ENCODE measurements at regions not wholly inside any gene's neighbourhood (a gene's known extent, or its start where the extent isn't known, plus 50 kb on each side); places are given as distances from the start of the nearest gene placed in this dataset.
"Not testable (repeated sequence)": the region's sequence is repeated elsewhere in the genome, so short reads cannot be mapped to it uniquely, and the experiment has no call there.

DNA sequence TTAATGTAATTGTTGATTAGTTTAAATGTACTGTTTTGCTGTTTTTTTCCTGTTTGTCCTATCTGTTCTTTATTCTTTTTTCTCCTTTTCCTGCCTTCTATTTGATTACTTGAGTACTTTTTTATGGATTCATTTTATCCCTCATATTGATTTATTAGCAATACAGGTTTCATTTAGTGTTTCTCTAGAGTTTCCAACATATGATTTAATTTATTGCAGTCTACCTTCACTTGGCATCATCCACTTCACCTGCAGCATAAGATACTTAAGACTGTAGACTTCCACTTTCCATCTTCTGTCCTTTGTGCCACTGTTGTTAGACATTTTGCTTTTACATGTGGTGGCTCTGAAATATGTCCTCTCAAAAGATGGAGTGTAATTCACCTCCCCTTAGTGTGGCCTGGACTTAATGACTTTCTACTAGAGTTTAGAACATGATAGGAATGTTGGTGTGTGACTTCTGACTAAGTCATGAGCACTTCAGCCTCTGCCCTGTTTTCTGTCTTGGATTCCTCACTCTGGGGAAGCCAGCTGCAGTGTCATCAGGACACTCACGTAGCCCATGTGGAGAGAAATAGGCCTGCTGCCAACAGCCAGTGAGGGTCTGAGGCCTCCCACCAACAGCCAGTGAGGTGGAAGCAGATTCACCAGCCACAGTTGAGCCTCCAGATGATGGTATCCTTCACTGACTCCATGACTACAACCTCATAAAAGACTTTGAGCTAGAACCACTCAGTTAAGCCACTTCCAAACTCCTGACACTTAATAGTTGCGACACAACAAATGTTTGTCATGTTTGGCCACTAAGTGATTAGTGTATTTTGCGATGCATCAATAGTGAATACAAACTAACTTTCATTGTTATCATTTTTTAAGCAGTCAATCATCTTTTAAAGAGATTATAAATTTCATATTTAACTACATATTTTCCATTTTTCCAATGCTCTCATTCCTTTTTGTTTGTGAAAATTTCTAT lies 643.5 kb upstream of the DPP6 start:
- DNase-seq (ENCODE audit: low spot score) = no peak

DNA sequence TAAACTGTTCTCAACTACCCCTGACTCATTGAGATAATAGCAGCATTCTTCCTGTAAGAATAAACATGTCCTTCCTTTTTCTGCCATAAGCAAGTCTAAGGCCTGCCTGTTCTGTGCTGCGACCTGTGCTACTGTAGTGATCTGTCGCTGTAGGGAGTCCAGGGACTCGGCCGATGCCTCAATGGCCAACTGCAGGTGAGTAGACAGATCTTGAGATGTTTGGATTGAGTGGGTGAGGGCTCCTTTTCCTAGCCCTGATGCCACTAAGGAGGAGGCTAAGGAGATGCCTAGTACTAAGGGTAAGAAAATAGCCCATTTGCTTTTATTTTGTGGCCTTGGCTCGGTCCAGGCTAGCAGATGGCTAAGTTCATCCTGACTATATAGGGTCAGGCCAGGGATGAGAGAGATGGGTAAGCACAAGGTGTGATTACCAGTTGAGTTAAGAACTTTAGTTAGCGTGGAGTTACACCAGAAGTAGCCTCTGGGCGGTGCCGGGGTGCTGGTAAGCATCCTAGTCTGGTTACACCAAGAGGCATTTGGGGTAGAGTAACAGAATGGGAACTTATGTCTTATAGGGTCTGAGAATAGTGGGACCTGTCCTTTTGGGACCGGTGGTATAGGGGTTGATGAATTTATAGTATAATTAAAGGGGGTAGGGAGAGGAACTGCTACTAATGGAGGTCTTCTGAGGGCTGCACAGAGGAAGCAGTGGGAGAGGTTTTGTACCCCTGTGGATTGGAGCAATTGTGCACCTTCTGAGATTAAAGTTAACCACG lies 642.4 kb upstream of the DPP6 start:
- not testable (repeated sequence) for DNase-seq (ENCODE audit: low spot score)

DNA sequence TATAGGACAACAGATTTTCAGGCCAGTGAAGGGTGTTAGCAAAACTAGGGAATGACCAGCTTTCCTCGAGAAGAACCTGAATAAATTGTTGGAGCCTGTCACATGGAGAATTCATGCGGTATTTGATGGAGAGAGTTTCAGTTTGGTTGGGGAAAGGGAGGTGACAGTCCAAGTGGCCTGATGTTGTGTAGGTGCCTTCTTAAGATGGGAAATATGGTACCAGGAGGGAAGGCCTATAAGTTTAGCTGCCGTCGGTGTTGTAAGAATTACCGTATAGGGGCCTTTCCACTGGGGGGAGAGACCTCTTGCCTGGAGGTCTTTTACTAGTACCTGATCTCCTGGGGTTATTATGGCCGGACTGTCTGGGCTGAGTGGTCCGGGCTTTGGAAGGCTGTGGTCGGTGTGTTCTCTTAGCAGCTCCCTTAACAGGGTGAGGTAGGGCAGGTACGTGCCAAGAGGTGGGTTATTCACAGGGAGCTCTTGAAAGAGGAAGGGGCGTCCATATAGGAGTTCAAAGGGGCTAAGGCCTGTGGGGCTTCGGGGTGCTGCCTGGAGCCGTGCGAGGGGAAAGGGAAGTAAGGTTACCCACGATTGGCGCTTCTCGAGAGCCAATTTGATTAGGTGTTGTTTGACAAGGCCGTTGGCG lies 641.1 kb upstream of the DPP6 start:
- DNase-seq (ENCODE audit: low spot score) = not testable (repeated sequence)

DNA sequence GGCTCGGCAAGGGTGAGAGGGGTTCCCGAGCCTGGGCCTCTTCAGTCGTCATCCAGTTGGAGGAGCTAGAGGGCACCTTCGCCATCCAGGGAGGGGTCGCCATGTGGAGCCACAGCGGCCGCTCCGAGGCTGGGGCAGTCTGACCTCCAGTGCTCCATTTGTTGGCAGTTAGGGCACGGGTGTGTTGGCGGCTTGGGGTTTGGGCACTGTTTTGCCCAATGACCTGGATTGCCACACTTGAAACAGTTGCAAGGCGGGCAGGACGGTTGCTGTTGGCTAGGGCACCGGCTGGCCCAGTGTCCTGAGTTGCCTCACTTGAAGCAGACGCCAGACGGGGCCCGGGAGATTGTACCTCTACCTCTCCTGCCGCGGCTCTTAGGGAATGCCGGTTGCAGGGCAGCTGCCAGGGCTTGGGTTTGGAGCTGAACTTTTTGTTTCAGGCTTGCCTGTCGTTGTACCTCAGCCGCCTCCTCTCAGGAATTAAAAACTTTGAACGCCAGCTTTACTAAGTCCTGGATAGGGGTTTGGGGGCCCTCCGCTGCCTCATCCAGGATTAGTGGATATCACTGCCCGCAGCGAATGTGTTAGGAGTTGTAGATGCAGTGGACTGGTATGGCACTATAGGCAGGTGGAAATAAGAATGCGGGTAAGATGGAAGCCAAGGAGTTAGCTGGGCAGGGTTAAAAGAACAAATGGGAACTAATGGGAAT lies 639.9 kb upstream of the DPP6 start:
- not testable (repeated sequence) for DNase-seq (ENCODE audit: low spot score)

DNA sequence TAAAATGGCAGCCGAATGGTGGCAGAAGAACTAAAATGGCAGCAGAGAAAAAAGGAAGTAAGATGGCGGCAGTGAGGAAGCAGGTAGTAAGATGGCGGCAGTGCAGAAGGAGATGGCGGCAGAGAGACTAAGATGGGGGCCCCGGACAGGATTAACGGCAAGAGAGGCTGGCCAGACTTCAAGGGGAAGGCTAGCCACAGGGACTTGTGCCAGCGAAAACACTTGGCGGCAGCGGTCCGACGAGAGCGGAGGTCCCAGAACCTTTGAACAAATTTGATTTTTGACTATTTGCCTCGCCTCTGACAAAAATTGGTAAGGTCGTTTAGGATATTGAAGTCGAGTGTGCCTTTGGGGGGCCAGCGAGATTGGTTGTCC lies 639.4 kb upstream of the DPP6 start:
- DNase-seq (ENCODE audit: low spot score) = not testable (repeated sequence)

DNA sequence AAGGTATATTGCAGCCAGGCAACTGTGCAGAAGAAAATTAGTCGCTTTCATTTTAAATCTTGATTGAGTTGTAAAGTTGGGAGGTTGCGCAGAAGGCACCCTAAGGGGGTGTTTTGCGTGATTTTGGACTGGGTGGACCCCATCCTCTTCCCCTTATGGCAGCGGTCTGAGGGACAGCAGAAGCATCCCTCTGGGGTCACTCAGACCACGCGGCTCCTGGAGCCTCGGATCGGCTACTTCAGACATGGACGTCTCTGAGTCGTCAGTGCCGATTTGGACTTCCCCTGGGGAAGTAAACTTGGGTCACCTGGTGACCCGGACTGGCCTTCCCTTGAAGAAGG lies 639.0 kb upstream of the DPP6 start:
- DNase-seq (ENCODE audit: low spot score) = no peak

DNA sequence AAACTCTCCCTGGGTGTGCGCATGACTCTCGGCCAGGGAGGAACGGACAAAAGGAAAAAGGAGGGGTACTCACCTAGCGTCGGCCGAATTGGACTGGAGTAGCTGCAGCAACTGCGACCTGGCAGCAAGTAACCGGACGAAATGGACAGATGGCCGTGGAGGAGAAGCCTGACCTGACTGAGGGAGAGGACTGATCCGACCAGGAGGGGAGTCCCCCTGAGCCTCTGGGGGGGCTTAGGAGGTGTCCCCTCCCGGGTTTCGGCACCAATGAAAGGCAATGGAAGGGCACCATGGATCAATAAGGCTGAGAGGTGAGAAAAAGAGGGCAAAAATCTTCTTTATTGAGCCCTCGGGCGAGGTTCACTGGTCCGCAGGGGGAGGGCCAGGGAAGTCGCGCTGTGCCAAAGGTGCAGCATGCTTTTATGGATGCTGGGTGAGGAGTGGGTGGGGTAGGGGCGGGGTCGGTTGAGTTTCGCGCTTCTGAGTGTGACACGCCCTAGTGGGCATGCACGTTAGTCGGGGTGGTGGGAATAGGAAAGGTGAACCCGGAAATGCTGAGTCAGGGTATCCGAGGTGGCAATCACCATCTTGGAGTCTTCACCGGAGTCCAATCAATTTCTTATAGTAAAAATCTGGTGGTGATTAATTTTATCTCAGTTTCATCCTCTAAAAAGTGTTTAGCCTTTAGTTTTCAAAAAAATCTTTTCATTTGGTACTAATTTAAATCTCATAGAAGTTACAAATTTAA lies 638.5 kb upstream of the DPP6 start:
- DNase-seq (ENCODE audit: low spot score) = no peak

DNA sequence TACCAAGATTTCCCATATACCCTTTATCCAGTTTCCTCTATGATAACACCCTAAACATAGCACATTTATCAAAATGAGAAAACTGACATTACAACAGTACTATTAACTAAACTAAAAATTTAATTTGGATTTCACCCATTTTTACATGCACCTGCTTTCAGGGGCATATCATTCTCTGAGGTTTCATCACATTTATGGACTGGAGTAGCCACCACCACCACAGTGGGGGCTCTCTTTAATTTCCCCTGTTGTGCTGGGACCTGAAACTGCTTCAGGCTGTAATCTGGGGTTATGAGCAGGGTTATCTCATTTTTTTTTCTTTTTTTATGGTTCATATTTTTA lies 637.9 kb upstream of the DPP6 start:
- DNase-seq (ENCODE audit: low spot score) = no peak

DNA sequence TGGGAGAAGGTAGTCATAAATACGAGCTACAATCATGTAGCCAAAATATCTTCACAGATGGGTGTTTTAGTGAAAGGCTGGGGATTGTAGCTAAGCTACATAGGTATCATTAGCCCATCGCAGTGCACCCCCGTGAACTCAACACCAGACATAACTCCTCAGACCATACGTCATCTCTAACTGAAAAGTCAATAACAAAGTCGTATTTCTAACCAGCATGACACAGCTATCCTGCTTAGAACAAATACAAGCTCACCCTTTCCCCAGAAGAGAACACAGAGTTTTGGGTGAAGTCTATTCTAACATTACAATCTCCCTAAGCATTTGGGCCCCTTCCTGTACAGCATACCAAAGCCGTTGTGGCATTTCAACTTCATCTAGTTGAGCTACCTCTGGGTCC lies 636.6 kb upstream of the DPP6 start:
- DNase-seq (ENCODE audit: low spot score) = no peak

DNA sequence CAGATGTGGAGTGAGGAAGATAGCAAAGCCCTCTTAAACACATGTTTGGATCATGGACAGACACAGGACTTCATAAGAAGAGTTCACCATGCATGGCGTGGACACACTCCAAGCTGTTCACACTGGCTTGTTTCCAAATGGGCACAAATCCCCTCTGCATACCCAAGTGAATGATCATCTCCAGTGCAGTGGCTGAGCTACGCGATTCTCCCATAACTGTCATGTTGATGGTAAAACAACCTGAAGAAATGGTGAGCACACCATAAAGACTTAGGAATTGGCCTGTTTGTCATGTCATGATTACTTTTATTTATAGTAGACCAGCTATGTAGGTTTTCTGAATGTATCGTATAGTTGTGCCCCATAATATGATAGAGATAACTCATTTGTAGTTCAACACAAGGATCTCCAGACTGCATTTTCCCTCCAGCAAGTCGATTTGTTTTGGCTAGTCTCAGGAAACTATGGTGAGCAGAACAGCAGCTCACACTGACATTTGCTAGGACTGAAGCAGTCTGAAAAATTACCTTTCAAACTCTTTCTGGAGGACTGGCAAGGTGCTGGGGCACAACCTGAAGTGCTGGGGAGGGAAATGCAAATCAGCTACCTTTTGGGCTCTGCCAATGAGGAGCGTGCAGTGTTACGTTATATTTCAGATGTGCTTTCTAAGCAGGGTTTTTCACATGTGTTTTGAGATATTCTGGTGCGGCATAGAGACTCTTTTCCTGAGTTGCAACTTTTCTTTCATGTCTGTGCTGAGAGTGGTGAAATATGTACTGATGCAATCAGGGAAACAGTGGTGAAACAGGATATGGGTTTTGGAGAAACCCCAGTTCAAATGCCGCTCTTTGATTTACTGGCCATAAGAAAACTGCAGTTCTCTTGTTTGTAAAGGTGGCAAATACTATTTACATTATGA lies 629.6 kb upstream of the DPP6 start:
- no peak for DNase-seq (ENCODE audit: low spot score)

DNA sequence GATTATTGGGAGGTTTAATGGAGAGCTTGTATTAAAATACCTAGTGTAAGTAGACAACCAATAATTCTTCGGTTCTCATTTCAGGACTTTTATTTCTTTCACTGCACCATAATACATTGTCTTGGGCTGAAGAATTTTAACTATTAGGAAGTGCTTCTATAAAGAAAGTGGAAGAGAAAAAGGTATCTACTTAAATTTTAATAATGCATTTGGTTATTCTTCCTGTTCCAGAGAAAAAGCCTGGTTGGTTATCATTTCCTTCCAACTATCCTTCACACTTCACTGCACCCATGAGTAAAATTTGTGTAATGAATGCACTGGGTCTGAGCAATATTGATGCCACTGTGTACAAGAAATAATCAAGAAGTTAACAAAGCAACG lies 629.0 kb upstream of the DPP6 start:
- DNase-seq (ENCODE audit: low spot score) = no peak

DNA sequence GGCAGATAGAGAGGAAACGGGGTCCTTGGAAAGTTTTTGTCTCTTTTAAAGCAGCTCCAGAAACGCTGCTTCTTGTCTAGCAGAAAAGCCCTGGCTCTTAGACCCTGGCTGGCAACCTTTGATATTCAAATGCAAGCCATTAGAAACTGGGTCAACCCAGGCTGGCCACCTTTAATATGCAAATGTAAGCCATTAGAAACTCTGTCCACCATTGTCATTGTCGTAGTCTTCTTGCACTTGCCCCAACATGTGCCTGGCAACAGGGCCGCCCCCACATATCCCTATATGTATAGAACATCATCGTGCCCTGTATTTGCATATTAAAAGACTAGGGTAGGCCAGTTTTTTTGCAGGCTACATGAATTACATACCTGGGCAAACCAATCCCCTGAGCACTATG lies 621.3 kb upstream of the DPP6 start:
- DNase-seq (ENCODE audit: low spot score) = no peak

DNA sequence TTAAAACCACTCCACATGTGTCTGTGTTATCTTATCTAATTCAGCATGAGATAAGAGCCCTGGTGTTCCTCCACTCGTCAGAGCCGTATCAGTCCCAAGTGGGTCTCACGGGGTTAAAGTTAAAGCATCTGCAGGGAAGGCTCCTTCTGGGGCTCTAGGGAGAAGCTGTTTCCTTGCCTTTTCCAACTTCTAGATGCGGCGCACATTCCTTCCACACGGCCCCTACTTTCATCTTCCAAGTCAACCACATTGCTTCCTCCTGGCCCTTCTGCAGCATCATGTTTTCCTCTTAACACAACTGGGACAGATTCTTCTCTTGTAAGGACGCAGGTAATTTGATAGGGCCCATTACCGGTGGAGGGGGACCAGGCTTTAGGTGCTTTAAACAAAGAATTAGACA lies 620.1 kb upstream of the DPP6 start:
- DNase-seq (ENCODE audit: low spot score) = no peak

DNA sequence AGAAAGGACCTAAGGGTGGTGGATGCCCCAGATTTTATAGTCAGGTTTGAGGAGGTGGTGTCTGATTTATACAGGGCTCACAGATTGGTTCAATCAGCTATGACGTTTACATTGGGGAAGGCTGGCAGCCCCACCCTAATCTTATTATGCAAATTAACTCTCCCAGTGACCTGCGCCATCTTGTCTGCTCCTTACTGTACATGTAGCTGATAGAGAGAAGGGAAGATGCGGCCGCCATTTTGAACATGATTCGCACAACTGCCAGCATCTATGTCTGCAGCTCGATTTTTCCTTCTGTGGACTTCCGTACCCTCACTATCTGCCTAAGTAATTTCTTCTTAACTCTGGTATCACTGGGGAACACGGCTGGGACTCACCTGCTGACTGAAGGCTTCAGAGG lies 619.0 kb upstream of the DPP6 start:
- DNase-seq (ENCODE audit: low spot score) = no peak

DNA sequence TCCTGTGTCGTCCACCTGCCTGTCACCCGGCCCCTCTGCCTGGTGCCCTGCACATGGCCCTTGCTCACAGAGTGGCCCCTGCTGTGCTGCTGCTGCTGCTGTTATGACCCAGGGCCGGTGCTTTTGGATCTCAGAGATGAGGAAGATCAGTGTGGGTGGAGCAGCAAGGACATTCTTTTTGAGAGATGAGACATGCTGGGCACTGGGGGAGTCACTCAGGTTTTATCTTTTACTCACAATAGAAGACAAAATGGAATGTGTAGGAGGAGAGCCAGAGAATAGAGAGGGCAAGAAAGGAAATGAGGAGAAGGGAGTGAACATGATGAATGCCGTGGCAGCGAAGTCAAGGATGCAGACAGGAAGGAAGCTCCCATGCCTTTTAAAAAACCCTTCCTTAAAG lies 611.5 kb upstream of the DPP6 start:
- no peak for DNase-seq (ENCODE audit: low spot score)

DNA sequence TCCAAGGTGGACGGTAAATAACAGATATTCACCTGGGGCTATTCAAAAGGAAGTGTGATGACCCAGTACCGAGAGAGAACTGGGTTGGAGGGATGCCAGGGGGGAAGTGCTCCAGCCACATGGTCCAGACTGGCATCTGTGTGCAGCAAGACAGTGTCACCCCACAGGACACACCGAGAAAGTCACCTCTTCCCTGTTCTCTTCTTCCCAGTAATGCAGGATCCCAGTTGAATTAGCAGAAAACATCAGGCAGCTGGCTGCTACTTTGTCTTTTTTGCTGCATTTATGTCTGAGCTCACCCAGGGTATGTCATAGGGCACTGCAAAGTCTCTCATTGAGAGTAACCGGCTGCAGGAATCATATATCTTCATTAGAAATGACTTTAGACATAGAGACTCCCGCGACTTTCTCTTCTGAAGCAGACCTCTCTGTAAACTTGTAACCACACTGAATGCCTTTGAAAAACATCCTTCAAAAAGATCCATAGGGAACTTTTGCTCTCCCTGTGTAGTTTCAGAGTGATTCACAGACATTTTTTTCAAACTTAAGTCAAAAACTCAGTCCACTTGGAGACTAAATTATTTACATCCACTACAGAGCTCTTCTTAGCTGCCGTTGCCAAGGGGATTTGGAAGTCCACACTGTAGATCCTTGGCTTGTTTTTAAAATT lies 609.0 kb upstream of the DPP6 start:
- no peak for DNase-seq (ENCODE audit: low spot score)

DNA sequence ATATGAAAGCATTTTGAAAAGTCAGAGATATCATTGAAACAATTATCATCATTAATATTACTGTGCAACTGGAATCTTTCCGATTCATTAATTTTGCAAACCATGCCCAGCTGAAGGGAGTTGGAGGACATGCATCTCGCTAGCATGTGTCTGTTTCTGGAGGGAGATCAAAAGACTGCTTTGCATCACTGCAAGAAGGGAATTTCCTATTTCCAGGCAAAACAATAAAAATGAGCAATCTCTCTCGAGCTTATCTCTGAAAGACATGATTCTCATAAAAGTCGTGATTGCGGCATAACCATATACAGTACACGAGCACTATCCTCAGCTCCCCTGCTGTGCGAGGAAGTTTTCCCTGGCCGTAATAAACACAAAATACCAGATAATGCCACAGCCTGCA lies 607.6 kb upstream of the DPP6 start:
- no peak for DNase-seq (ENCODE audit: low spot score)

DNA sequence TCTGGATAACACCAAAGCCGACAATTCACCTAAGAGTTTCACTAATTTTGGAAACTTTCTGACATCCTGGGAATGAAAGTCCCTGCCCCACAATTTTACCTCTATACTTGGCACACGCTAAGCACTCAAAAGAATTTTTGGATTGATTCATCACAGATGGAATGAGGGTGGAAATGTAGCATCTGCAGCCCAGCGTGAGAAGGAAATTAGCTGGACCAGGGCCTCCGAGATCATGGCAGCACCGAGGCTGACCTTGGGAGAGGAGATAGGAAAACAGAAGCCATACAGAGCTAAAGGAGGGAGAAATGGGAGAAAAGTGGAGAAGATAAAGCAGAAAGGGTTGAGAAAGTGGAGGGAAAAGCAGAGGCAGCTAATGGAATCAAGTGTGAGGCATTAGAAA lies 606.6 kb upstream of the DPP6 start:
- no peak for DNase-seq (ENCODE audit: low spot score)

DNA sequence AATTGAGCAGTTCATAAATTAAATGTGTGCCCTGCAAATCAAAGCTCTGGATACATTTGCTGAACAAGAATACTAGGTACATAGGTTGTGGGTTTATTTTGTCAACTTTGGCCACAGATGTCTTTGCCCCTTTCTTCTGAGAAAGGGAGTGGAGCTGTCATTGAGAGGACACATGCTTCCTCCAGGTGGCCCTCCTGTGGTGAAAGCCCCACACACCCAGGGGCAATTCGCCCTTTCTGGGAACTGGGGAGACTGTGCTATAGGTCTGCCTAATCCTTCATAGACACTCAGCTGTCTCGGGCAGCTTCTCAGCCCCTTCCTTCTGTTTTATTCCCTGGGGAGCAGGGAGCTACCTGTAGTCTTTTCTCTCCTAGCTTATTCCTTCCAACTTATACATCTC lies 605.7 kb upstream of the DPP6 start:
- DNase-seq (ENCODE audit: low spot score) = no peak

DNA sequence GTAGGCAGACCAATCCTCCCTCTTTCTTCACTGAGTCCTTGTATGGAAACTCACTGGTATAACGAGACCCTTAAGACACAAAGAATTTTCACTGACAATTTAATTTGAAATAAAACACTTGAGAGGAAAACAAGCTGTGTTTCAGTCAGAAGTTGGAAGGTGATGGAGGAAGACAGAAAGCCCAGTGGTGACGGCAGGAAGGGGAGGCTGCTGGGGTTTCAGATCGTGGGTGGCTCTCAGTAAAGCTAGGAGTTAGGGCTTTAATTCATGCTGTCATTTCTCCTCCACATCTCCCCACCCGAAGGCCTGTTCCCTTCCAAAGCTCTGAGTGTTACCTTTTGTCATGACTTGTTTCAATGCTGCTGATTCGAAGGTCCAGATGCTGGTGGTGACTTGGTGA lies 605.2 kb upstream of the DPP6 start:
- no peak for DNase-seq (ENCODE audit: low spot score)
